Subcutaneous abdominal adipose tissue (tissue), 5 donors: ENCODE measurements at regions not wholly inside any gene's neighbourhood (a gene's known extent, or its start where the extent isn't known, plus 50 kb on each side); places are given as distances from the start of the nearest gene placed in this dataset.

Source experiments
- H3K27ac ChIP-seq: one replicate; pipeline ENCODE4 v1.7.0; 2013; ENCODE audit warnings: low read depth, mild to moderate bottlenecking, inconsistent platforms, low read length, moderate library complexity
- H3K27me3 ChIP-seq, 5 donors: one replicate each; pipeline ENCODE4 v1.7.0; 2013; ENCODE audit warnings: low read length in 5 of 5, inconsistent platforms in 1 of 5; ENCODE audit not compliant: control insufficient read depth in 5 of 5, insufficient read depth in 4 of 5
- H3K36me3 ChIP-seq, 5 donors: one replicate each; pipeline ENCODE4 v1.7.0; 2013; ENCODE audit warnings: low read length in 5 of 5; ENCODE audit not compliant: control insufficient read depth in 5 of 5, insufficient read depth in 5 of 5
- H3K4me1 ChIP-seq, 5 donors: one replicate each; pipeline ENCODE4 v1.7.0; 2013; ENCODE audit warnings: low read length in 5 of 5, mild to moderate bottlenecking in 3 of 5, moderate library complexity in 1 of 5; ENCODE audit not compliant: control insufficient read depth in 5 of 5, insufficient read depth in 5 of 5
- H3K4me3 ChIP-seq, 5 donors: one replicate each; pipeline ENCODE4 v1.7.0; 2013; ENCODE audit warnings: low read length in 5 of 5, low read depth in 1 of 5
- H3K9ac ChIP-seq, 5 donors: one replicate each; pipeline ENCODE4 v1.7.0; 2013; ENCODE audit warnings: low read length in 5 of 5, mild to moderate bottlenecking in 4 of 5, moderate library complexity in 3 of 5
- H3K9me3 ChIP-seq, 5 donors: one replicate each; pipeline ENCODE4 v1.7.0; 2013; ENCODE audit warnings: low read length in 5 of 5; ENCODE audit not compliant: control insufficient read depth in 5 of 5
- donor health status: healthy.
- donor health status: healthy.
- donor health status: healthy.
- donor health status: healthy.
- donor health status: healthy.

- Histone ChIP-seq H3K4me1 (peaks cover 0 to 6% (median 4%) of the 10 kb centered on the region in 5 donors), H3K27ac (no peak overlapping the region), H3K4me3 (no peak overlapping the region), H3K9me3 (no peaks in the 10 kb centered on the region), H3K36me3 (no peaks in the 10 kb centered on the region), H3K9ac (no peak overlapping the region), H3K27me3 (no peaks in the 10 kb centered on the region)
Observed at GRCh38 chr15:35834866-35835265, 288.9 kb upstream of the DPH6 start.

DNA sequence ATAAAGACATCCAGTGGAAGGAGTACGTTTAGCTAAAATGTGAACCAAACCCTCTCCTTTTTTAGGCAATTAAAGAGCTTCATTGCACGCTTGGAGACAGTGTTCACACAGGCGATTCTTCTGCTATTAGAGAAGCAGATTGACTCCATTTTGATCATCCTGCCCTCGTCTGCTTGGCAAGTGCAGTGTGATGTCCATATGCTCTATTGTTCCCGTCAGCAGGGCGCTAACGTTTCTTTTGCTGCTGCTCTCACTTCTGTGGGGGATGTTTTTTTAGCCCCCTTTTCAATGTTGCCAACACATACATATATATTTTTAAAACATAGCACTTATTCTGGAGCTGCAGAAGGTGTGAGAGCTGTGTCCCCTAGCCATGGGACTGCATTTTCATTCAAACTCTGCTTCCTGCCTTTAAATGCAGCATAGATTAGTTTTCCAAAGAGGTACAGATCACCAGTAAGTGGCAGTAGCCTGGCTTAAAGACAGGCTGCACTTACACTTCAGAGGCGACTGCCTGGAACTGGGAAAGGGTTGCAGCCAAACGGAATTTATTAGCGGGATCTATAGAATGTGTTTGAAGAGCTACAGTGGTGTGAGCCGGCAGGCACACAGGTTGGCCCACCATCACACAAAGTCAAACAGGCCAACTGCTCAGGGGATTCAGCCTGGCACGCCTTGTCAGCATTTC is 292.6 kb upstream of the DPH6 start:
- Histone ChIP-seq H3K27me3 (no peaks in the 10 kb centered on the region), H3K9ac (no peak overlapping the region), H3K36me3 (no peaks in the 10 kb centered on the region), H3K27ac (no peak overlapping the region), H3K9me3 (no peaks in the 10 kb centered on the region), H3K4me3 (no peak overlapping the region), H3K4me1 (peaks cover 0 to 6% (median 4%) of the 10 kb centered on the region in 5 donors)

DNA sequence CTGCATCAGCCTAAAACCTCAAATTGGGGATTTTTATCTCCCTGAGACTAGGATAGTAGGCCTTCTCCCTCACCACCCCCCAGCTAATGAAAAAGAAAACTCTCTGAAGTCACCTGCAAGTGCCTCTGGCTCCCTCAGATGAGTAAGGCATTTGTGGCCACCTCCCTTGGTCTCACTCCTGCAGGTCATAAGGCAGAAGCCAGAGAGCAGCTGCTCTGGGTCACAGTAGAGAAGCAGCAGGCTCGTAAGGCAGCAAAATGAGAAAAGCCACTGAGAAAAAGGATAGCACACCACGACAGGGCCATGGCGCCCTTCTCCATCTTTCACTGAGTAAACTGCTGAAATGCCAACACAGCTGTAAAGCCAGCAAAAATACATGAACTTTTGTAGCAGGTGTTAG is 296.7 kb upstream of the DPH6 start:
- Histone ChIP-seq H3K27me3 (no peaks in the 10 kb centered on the region), H3K4me1 (no peaks in the 10 kb centered on the region), H3K9me3 (no peaks in the 10 kb centered on the region), H3K36me3 (no peaks in the 10 kb centered on the region), H3K4me3 (no peak overlapping the region), H3K27ac (no peak overlapping the region), H3K9ac (no peak overlapping the region)

DNA sequence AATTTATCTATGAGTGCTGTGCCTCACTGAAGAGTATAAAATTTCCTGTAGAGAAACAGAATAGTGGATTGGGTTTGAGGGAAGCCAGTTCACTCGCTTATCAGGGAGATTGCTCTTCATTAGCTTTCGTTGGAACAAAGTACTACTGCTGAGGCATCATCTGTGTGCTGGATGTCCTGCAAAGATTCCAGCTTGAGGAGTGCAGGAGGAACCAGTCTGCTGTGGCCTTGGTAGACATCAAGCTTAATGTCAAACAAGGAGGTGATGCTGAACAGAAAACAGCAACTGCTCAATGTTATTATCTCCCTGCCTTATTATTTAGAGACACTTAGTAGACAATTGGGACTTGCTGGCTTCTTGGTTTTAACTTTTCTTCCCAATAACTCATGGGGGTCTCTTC is 297.5 kb upstream of the DPH6 start:
- H3K9ac ChIP-seq = no peak overlapping the region
- no peaks in the 10 kb centered on the region for H3K36me3 ChIP-seq

DNA sequence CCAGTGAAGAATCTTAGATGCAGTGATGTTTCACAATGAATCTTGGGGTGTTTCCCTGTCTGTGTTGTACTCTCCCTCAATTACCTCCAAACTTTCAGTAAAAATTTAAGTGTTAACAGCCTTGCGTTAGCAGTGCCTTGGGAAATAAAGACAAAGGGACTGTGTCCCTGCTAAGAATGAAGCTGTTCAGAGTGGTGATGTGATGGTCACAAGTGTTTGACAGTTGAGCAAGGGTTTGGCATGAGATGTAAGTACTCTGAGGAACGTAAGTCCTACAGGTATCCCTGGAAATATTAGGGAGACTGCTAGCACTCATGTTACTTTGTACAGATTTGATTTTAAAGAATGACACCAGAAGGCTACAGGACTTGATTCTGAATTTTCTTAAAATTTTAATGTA is 304.3 kb upstream of the DPH6 start:
- no peaks in the 10 kb centered on the region for H3K27me3 ChIP-seq
- H3K36me3 ChIP-seq = no peaks in the 10 kb centered on the region
- peaks cover 0 to 5% (median 0%) of the 10 kb centered on the region in 5 donors for H3K4me1 ChIP-seq

More for the DNA sequence above, 297.5 kb upstream of the DPH6 start:
- Histone ChIP-seq H3K9me3 (no peaks in the 10 kb centered on the region), H3K27me3 (no peaks in the 10 kb centered on the region), H3K4me1 (no peaks in the 10 kb centered on the region), H3K4me3 (no peak overlapping the region), H3K27ac (no peak overlapping the region)

GRCh38 chr15:35851491-35851890 is 305.5 kb upstream of the DPH6 start:
- Histone ChIP-seq H3K4me3 (no peak overlapping the region), H3K4me1 (peaks cover 0 to 5% (median 0%) of the 10 kb centered on the region in 5 donors), H3K27ac (no peak overlapping the region), H3K36me3 (no peaks in the 10 kb centered on the region), H3K9ac (no peak overlapping the region), H3K9me3 (no peaks in the 10 kb centered on the region), H3K27me3 (no peaks in the 10 kb centered on the region)

More for the DNA sequence above, 304.3 kb upstream of the DPH6 start:
- H3K27ac ChIP-seq = no peak overlapping the region
- H3K9ac ChIP-seq = no peak overlapping the region
- no peaks in the 10 kb centered on the region for H3K9me3 ChIP-seq
- no peak overlapping the region for H3K4me3 ChIP-seq

DNA sequence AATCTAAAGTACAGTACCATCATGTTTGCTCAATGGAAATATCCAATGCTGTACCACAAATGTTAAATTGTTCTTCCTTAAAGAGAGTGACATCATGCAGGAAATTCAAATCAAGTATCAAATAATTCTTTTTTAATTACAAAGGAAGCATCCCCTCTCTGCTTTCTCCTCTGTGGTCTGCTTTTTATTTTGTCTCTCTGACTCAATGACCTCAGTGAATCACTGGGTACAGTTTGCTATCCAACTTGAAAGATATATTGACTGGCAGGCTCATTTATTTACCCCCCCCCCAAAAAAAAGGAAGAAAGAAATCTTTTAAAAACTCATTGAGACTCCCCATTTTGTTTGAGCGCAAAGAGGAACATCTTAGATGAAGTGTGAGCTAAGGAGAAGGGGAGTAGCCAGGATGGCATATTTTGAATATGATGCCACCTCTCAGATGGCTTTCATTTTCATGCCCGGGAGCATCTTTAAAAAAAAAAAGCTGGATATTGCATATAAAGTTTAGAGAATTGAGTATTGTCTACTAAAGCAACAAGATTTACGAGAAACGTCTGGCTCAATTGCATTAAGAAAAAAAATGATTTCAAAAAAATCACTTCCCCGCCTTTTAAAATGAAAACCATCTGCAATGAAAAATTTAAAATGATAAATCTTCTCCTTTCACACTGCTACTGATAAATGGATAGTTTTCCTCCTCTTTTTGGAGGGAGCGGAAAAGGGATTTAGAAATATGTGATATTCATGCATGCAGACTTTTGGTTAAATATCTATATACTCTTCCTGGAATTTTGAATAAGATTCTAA is 307.1 kb upstream of the DPH6 start:
- Histone ChIP-seq H3K4me3 (no peak overlapping the region), H3K27me3 (no peaks in the 10 kb centered on the region), H3K27ac (no peak overlapping the region), H3K9ac (no peak overlapping the region), H3K36me3 (no peaks in the 10 kb centered on the region), H3K4me1 (peaks cover 0 to 5% (median 0%) of the 10 kb centered on the region in 5 donors), H3K9me3 (no peaks in the 10 kb centered on the region)

- H3K27me3 ChIP-seq = no peaks in the 10 kb centered on the region
- H3K27ac ChIP-seq = no peak overlapping the region
- H3K9me3 ChIP-seq = no peaks in the 10 kb centered on the region
- no peak overlapping the region for H3K4me3 ChIP-seq
- no peak overlapping the region for H3K9ac ChIP-seq
- peaks cover 0 to 5% (median 0%) of the 10 kb centered on the region in 5 donors for H3K4me1 ChIP-seq
- H3K36me3 ChIP-seq = no peaks in the 10 kb centered on the region
Observed at GRCh38 chr15:35854316-35854715, 308.4 kb upstream of the DPH6 start.

DNA sequence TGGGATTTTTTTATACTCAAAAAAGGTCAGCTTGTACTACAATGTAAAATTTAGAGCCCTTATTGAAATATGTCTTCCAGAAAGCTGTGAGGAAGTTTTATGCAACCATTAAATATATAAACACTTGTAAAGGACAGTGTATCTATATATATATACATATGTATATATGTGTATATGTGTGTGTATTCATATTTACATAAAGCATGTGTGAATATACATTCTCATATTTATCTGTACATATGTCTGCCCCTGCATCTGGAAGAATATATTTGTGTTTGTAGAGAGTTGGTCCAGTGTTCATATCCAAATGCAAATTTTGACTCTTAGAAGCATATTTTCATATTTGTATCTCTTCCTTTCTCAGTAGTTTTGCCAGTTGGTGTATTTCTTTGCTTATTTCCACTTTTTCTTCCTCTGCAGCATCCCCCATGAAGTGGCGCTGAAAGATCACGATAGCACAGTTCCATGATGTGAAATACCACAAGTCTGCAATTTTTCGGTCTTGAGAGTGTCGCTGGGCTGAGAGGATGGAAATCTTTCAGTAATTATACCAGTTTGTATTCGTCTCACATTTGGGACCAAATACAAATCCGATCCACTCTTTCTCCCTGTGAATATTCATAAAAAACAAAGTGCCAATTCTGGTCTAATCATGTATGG is 311.7 kb upstream of the DPH6 start:
- Histone ChIP-seq H3K9me3 (no peaks in the 10 kb centered on the region), H3K4me3 (no peak overlapping the region), H3K36me3 (no peaks in the 10 kb centered on the region), H3K9ac (no peak overlapping the region), H3K27me3 (no peaks in the 10 kb centered on the region), H3K4me1 (peaks cover 0 to 5% (median 0%) of the 10 kb centered on the region in 5 donors), H3K27ac (no peak overlapping the region)

DNA sequence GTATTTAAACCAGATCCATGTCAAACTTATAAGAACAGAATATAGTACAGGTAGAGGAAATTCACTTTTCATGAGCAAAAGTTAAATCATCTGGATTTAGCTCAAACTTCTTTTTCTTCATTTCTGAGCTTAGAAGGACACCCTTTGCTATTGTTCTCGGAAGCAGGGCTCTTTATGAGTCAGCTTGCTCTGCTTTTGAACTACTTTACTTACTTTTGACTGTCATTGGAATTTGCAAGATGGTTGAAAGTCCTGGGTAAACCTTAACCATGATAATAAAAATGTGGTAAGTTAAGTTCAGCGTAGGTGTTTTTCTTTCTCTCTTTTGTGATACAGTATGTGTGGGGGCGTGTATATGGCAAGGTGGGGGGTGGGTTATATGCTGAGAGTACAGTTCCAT is 312.7 kb upstream of the DPH6 start:
- Histone ChIP-seq H3K9ac (no peak overlapping the region), H3K27me3 (no peaks in the 10 kb centered on the region), H3K36me3 (no peaks in the 10 kb centered on the region), H3K4me1 (peaks cover 0 to 5% (median 0%) of the 10 kb centered on the region in 5 donors), H3K27ac (no peak overlapping the region), H3K4me3 (no peak overlapping the region), H3K9me3 (no peaks in the 10 kb centered on the region)
